ENCODE measurements at regions not wholly inside any gene's neighbourhood (a gene's known extent, or its start where the extent isn't known, plus 50 kb on each side); places are given as distances from the start of the nearest gene placed in this dataset.

GRCh38 chr3:193940526-193940925 is 195.4 kb upstream of the HES1 start:
- TF ChIP-seq CTCF (IDR thresholded peaks at IDR 0.05) (no peak), POLR2AphosphoS5 (IDR thresholded peaks at IDR 0.05) (no peak), POLR2A (IDR thresholded peaks at IDR 0.05) (no peak)

Data from prostate gland (tissue), 2 donors.